Common myeloid progenitor, CD34-positive (primary cell): ENCODE measurements at regions not wholly inside any gene's neighbourhood (a gene's known extent, or its start where the extent isn't known, plus 50 kb on each side); places are given as distances from the start of the nearest gene placed in this dataset.
"Not testable (repeated sequence)": the region's sequence is repeated elsewhere in the genome, so short reads cannot be mapped to it uniquely, and the experiment has no call there.

Experiments used
- CTCF ChIA-PET: fragments of 350-600 bp; sonication (Branson Sonifier 250); formaldehyde crosslinking; loops from one replicate; lab custom pipeline; 2021; ENCODE audit warnings: antibody characterized with exemption; lab: Charles Lee
- POLR2A ChIA-PET: fragments of 350-600 bp; sonication (Branson Sonifier 250); formaldehyde crosslinking; loops from one replicate; lab custom pipeline; 2021; ENCODE audit warnings: antibody characterized with exemption; lab: Charles Lee
- DNase-seq, 3 donors: peaks; one replicate each; pipeline versions ENCODE4 v3.0.0 to v3.0.0-alpha.2; 2013
- H3K27ac ChIP-seq, 2 experiments: 1 replicate in 1 of 2; 2 replicates in 1 of 2; pipeline ENCODE4 v1.7.0; 2013; ENCODE audit warnings: inconsistent platforms in 2 of 2, low read length in 2 of 2, mild to moderate bottlenecking in 2 of 2, low read depth in 1 of 2, moderate library complexity in 1 of 2; ENCODE audit not compliant: severe bottlenecking in 2 of 2, insufficient read depth in 1 of 2, poor library complexity in 1 of 2
- H3K27me3 ChIP-seq, 5 experiments: replicated peaks in 2 of 5; 1 replicate in 3 of 5; 2 replicates in 2 of 5; pipeline versions ENCODE4 v1.6.1 to v1.7.0; 2013; ENCODE audit warnings: low read length in 4 of 5, mild to moderate bottlenecking in 2 of 5, moderate library complexity in 2 of 5, inconsistent platforms in 1 of 5; ENCODE audit not compliant: insufficient read depth in 5 of 5, control insufficient read depth in 4 of 5
- H3K36me3 ChIP-seq, 4 experiments: 1 replicate in 2 of 4; 2 replicates in 2 of 4; pipeline versions ENCODE4 v1.6.1 to v1.7.0; 2013; ENCODE audit warnings: low read length in 3 of 4, control low read depth in 1 of 4, mild to moderate bottlenecking in 1 of 4; ENCODE audit not compliant: control insufficient read depth in 4 of 4, insufficient read depth in 4 of 4
- H3K4me1 ChIP-seq, 4 experiments: 1 replicate in 3 of 4; 2 replicates in 1 of 4; pipeline versions ENCODE4 v1.6.1 to v1.7.1; 2013; ENCODE audit warnings: low read length in 3 of 4, mild to moderate bottlenecking in 3 of 4, control low read depth in 1 of 4, inconsistent platforms in 1 of 4, moderate library complexity in 1 of 4; ENCODE audit not compliant: control insufficient read depth in 4 of 4, insufficient read depth in 4 of 4; ENCODE audit errors: control extremely low read depth in 1 of 4
- H3K4me3 ChIP-seq, 7 experiments: 1 replicate in 4 of 7; 2 replicates in 3 of 7; pipeline versions ENCODE4 v1.5.1 to v1.7.0; 2013; ENCODE audit warnings: mild to moderate bottlenecking in 7 of 7, low read length in 6 of 7, moderate library complexity in 6 of 7, inconsistent platforms in 2 of 7, low read depth in 2 of 7, control low read depth in 1 of 7; ENCODE audit not compliant: insufficient read depth in 4 of 7, control insufficient read depth in 1 of 7; ENCODE audit errors: extremely low read depth in 1 of 7
- H3K9me3 ChIP-seq, 5 experiments: 1 replicate in 4 of 5; 2 replicates in 1 of 5; pipeline versions ENCODE4 v1.6.1 to v1.7.1; 2013; ENCODE audit warnings: low read length in 4 of 5, mild to moderate bottlenecking in 2 of 5, inconsistent platforms in 1 of 5, low read depth in 1 of 5, moderate library complexity in 1 of 5; ENCODE audit not compliant: control insufficient read depth in 4 of 5, insufficient read depth in 2 of 5; ENCODE audit errors: control extremely low read depth in 1 of 5
- WGBS: methylation state at CpG from one replicate; pipeline ENCODE4 v1.1.5; 2013; ENCODE audit not compliant: insufficient coverage; 5-methylcytosine and 5-hydroxymethylcytosine counted together

DNA sequence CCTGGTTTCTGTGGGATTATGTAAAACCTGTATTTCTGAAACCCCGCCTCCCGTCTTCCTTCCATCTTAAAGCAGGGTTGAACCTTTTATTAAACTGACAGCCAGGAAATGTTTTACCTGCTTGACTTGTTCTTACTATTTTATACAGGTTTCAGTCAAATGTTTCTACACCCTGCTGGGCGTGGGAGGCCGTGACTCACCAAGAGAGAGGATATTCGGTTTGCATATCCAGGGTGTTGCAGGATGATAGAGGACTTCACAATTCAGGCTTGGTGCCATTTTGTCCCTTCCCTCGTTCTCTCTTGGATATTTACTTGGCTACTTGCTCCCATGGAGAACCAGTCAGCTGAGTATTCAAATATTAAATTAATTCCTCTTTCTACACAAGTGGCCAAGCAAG, 69.7 kb downstream of the ARF6 start:
- H3K9me3 ChIP-seq = no peaks in the 10 kb centered on the region
- no peak for DNase-seq
- peaks cover 0 to 3% (median 0%) of the 10 kb centered on the region in 4 experiments for H3K4me1 ChIP-seq
- whole genome bisulfite sequencing = 86% methylated on average over 5 of the region's 6 CpGs
- CTCF ChIA-PET = interaction anchor here (1.2 to 2.1 kb wide), 4 partner anchors 9 to 154 kb away, joined by 3 to 5 read pairs (median 4); partner anchors contain the start of gene VCPKMT
- H3K27ac ChIP-seq = no peak overlapping the region
- POLR2A ChIA-PET = no interaction called here
- H3K27me3 ChIP-seq = no peaks in the 10 kb centered on the region
- H3K4me3 ChIP-seq = no peak overlapping the region
- H3K36me3 ChIP-seq = no peaks in the 10 kb centered on the region

DNA sequence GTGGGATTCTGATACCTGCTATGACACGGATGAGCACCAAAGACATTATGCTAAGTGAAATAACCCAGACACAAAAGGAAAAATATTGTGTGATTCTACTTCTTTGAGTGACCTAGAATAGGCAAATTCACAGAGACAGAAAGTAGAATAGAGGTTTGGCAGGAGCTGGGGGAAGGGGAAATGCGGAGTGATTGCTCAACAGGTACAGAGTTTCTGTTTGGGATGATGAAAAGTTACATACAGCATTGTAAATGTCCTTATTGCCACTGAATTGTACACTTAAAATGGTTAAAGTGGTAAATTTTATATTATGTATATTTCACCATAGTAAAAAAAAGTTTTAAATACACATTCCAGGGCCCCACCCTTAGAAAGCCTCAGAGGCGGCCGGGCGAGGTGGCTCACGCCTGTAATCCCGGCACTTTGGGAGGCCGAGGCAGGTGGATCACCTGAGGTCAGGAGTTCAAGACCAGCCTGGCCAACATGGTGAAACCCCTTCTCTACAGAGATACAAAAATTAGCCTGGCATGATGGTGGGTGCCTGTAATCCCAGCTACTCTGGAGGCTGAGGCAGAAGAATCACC, 72.3 kb downstream of the ARF6 start:
- WGBS = 100% methylated on average over 3 of the region's 8 CpGs
- H3K27ac ChIP-seq, POLR2A ChIA-PET, H3K27me3 ChIP-seq, H3K4me3 ChIP-seq, CTCF ChIA-PET, H3K4me1 ChIP-seq, H3K9me3 ChIP-seq, H3K36me3 ChIP-seq, DNase-seq: not testable (repeated sequence)

DNA sequence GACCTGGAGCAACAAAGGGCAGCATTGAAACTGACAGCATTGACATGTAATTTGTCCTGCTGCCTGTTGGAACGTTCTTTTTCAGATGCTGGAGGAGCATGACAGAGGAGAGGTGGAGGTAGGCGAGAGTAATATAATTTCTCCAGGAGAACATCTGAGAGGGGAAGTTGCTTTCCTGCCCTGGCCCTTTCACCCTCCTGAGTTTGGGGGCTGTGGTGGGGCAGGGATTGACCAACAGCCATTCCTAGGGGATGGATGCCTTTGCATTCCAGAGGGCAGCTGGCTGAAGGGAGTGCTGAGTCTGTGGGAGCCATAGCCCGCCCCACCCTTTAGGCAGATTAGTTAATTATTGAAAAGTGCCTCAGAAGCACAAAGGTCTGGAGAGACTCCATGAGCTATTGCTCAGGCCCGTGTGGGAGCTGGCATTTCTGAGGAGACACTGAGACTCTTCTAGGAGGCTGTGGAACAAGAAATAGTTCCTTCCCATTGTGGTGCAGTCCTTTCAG, 73.5 kb downstream of the ARF6 start:
- WGBS = 65% methylated on average over 3 of the region's 4 CpGs
- no peaks in the 10 kb centered on the region for H3K27me3 ChIP-seq
- no peaks in the 10 kb centered on the region for H3K9me3 ChIP-seq
- H3K4me1 ChIP-seq = peaks cover 10 to 21% (median 14%) of the 10 kb centered on the region in 4 experiments
- CTCF ChIA-PET = interaction anchor here (1.0 kb wide), 1 partner anchor 34 kb away, joined by 3 read pairs; no protein-coding TSS in a partner anchor
- no peaks in the 10 kb centered on the region for H3K36me3 ChIP-seq
- H3K4me3 ChIP-seq = no peak overlapping the region
- no peak for DNase-seq
- H3K27ac ChIP-seq = no peak overlapping the region
- POLR2A ChIA-PET = no interaction called here

DNA sequence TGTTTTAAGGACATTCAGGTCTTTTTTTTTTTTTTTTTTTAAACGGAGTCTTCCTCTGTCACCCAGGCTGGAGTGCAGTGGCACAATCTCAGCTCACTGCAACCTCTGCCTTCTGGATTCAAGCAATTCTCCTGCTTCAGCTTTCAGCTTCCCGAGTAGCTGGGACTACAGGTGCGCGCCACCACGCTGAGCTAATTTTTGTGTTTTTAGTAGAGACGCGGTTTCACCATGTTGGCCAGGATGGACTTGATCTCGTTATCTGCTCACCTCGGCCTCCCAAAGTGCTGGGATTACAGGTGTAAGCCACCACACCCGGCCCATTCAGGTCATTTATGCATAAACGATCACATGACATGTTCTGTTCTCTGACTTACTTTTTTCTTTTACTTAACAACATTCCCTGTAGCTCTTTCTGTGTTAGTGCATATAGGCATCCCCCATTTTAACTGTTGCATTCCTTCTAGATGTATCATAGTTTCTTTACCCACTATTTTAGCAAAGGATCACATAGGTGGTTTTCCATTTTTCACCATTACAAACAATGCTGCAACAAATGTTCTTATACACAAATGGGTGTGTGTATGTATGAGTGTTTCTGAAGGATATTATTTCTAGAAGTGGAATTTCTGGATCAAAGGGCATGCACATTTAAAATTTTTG, 74.2 kb downstream of the ARF6 start:
- Histone ChIP-seq H3K4me1 (peaks cover 17 to 29% (median 21%) of the 10 kb centered on the region in 4 experiments), H3K27me3 (no peaks in the 10 kb centered on the region), H3K27ac (no peak overlapping the region), H3K36me3 (no peaks in the 10 kb centered on the region), H3K4me3 (no peak overlapping the region), H3K9me3 (no peaks in the 10 kb centered on the region)
- ChIA-PET POLR2A (interaction anchor here (0.6 kb wide), 1 partner anchor 140 kb away, joined by 3 read pairs; no protein-coding TSS in a partner anchor), CTCF (interaction anchor here (1.0 kb wide), 1 partner anchor 33 kb away, joined by 3 read pairs; no protein-coding TSS in a partner anchor)
- WGBS = 100% methylated on average over 10 of the region's 11 CpGs
- no peak for DNase-seq

DNA sequence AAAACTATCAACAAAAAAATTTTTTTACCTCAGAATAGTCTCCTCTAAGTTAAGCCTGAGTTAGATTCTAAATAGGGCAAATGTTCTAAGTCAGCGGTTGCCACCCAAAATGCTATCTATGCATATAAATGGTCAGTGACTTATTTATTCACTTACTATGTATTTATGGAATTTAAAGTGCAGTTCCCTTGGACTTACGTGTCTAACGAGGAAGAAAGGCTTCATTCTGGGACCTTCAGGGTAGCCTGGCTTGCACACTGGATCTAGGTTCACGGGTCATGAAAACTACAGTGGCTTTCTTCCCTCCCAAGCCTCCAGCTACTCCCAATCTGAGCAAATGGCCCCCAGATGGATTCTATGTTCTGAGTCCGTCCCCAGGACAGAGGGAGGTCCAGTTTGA, 77.1 kb downstream of the ARF6 start:
- 100% methylated on average over 4 of the region's 5 CpGs for WGBS
- Histone ChIP-seq H3K36me3 (no peaks in the 10 kb centered on the region), H3K27me3 (no peaks in the 10 kb centered on the region), H3K9me3 (no peaks in the 10 kb centered on the region), H3K27ac (peak overlapping the region in 1 of 2 experiments; percentile 78), H3K4me1 (peaks cover 26 to 47% (median 39%) of the 10 kb centered on the region in 4 experiments), H3K4me3 (no peak overlapping the region)
- ChIA-PET POLR2A (interaction anchor here (1.5 kb wide), 1 partner anchor 77 kb away, joined by 4 read pairs; the partner anchor contains the start of gene ARF6), CTCF (interaction anchor here (1.1 to 1.3 kb wide), 2 partner anchors 68 to 107 kb away, joined by 3 read pairs; no protein-coding TSS in a partner anchor)
- DNase-seq = no peak

DNA sequence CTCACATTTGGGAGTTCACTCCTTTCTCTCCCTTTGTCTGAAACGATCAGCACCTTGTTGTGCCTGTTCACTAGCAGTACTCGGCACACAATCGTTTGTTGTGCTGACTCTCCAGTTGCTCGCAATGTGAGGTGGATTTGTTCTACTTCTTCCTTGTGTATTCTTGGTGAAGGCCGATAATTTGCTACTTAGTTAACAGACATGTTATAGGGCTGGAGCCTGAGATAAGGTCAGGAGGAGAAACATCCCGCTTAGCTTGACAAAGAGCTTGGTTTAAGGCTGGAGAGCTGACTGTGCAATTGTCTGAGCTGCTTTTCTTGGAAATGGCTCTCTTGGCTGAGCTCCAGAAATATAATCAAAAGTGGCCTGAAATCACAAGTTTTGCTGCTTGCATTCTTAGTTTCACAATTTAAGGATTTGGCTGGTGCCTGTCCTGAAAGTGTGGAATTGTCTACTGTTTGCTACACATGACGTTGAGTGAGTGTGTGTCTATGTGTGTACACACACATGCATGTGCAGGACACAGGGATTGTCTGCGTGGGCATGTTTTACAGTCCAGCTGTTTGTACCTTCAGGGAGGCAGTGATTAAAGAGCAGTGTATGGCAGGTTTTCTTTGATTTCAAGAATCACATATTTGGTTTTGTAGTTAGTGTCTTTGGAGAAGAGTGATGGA, 77.7 kb downstream of the ARF6 start:
- Histone ChIP-seq H3K4me1 (peaks cover 26 to 47% (median 39%) of the 10 kb centered on the region in 4 experiments), H3K27me3 (no peaks in the 10 kb centered on the region), H3K4me3 (peak overlapping the region in 4 of 7 experiments; percentile 5 to 39 (median 21)), H3K9me3 (no peaks in the 10 kb centered on the region), H3K27ac (peak overlapping the region in 1 of 2 experiments; percentile 78), H3K36me3 (no peaks in the 10 kb centered on the region)
- CTCF ChIA-PET = interaction anchor here (1.1 to 2.2 kb wide), 4 partner anchors 33 to 108 kb away, joined by 3 to 7 read pairs (median 4); no protein-coding TSS in a partner anchor
- WGBS = 20% methylated on average over 6 of the region's 8 CpGs
- peak; percentile 36 to 65 (median 62) for DNase-seq
- POLR2A ChIA-PET = interaction anchor here (1.0 to 1.6 kb wide), 3 partner anchors 30 to 78 kb away, joined by 3 to 6 read pairs (median 4); partner anchors contain the start of gene ARF6
